ENCODE measurements at regions not wholly inside any gene's neighbourhood (a gene's known extent, or its start where the extent isn't known, plus 50 kb on each side); places are given as distances from the start of the nearest gene placed in this dataset.

DNA sequence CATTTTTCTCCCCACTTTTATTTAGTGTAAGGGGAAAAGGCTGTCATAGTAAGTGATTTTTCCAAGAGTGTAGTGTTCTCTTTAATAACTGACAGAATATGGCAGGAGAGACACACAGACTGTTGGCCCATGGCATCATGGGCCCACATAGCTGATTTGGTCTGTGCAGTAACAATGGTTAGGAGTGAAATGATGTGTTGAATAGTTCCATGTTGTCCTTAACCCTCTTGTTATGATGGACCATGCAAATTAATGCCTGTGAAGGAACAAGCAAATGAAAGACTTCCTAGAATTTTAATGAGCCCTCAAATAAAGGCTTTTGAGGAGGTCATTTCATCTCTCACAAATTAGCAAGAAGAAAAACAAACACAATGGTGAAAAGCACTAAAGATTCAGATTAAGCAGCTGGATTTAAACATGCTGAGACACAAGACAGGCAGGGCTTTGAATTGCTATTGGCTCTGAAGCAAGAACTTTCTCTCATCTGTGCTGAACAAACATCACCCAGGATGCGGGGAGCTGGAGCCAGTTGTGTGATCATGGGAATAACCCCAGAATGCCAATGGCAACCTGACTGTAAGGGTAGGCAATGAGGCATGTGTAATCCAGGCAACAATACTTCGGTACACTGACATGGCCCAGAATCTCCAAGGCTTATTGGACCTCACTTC is 136.7 kb upstream of the VEPH1 start:
- Histone ChIP-seq H3K9me3 (ENCODE audit: control insufficient read depth in 2 of 2, low read length in 2 of 2) (peaks cover 0 to 5% of the 10 kb centered on the region in 2 experiments), H3K27ac (ENCODE audit: insufficient read depth, low read length, poor library complexity, severe bottlenecking) (no peak overlapping the region), H3K36me3 (ENCODE audit: control insufficient read depth, insufficient read depth, low read length) (no peaks in the 10 kb centered on the region), H3K27me3 (ENCODE audit: control insufficient read depth, insufficient read depth, low read length) (no peaks in the 10 kb centered on the region), H3K4me1 (ENCODE audit: control insufficient read depth, insufficient read depth, low read length, poor library complexity, severe bottlenecking) (no peaks in the 10 kb centered on the region), H3K4me3 (ENCODE audit: low read depth, low read length) (no peak overlapping the region)
- Mint-ChIP-seq H3K27ac (no peak overlapping the region), H3K9me3 (peaks cover 0 to 12% (median 0%) of the 10 kb centered on the region in 7 donors), H3K4me1 (no peaks in the 10 kb centered on the region), H3K36me3 (no peaks in the 10 kb centered on the region), H3K4me3 (no peak overlapping the region), H3K27me3 (no peaks in the 10 kb centered on the region)
- DNase-seq = no peak
- ATAC-seq (ENCODE audit: low read depth in 2 of 2) = no peak

GRCh38 chr3:157637866-157638265 is 134.7 kb upstream of the VEPH1 start:
- Mint-ChIP-seq H3K4me1 (no peaks in the 10 kb centered on the region), H3K27me3 (no peaks in the 10 kb centered on the region), H3K9me3 (peaks cover 0 to 12% (median 0%) of the 10 kb centered on the region in 7 donors), H3K4me3 (no peak overlapping the region), H3K36me3 (no peaks in the 10 kb centered on the region), H3K27ac (no peak overlapping the region)
- H3K4me1 ChIP-seq (ENCODE audit: control insufficient read depth, insufficient read depth, low read length, poor library complexity, severe bottlenecking) = no peaks in the 10 kb centered on the region
- H3K9me3 ChIP-seq (ENCODE audit: control insufficient read depth in 2 of 2, low read length in 2 of 2) = peaks cover 0 to 5% of the 10 kb centered on the region in 2 experiments
- no peak for DNase-seq
- H3K36me3 ChIP-seq (ENCODE audit: control insufficient read depth, insufficient read depth, low read length) = no peaks in the 10 kb centered on the region
- no peak overlapping the region for H3K4me3 ChIP-seq (ENCODE audit: low read depth, low read length)
- ATAC-seq (ENCODE audit: low read depth in 2 of 2) = no peak
- no peak overlapping the region for H3K27ac ChIP-seq (ENCODE audit: insufficient read depth, low read length, poor library complexity, severe bottlenecking)
- peaks cover 2% of the 10 kb centered on the region for H3K27me3 ChIP-seq (ENCODE audit: control insufficient read depth, insufficient read depth, low read length)

DNA sequence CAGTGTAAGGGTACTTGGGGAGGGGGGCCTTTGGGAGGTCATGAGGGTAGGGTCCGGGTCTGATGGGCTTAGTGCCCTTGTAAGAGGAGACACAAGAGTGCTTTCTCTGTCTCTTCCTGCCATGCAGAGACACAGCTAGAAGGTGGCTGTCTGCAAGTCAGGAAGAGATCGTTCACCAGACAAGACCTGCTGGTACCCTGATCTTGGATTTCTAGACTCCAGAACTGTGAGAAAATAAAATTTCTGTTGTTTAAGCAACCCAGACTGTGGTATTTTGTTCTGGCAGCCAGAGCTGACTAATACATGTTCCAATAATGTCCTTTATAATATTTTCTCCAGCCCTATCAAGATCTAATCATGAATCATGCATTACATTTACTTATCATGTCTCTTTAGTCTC is 130.0 kb upstream of the VEPH1 start:
- H3K27me3 ChIP-seq (ENCODE audit: control insufficient read depth, insufficient read depth, low read length) = peaks cover 2% of the 10 kb centered on the region
- H3K27ac Mint-ChIP-seq = no peak overlapping the region
- H3K36me3 ChIP-seq (ENCODE audit: control insufficient read depth, insufficient read depth, low read length) = no peaks in the 10 kb centered on the region
- no peak overlapping the region for H3K27ac ChIP-seq (ENCODE audit: insufficient read depth, low read length, poor library complexity, severe bottlenecking)
- no peak for ATAC-seq (ENCODE audit: low read depth in 2 of 2)
- peaks cover 0 to 5% of the 10 kb centered on the region in 2 experiments for H3K9me3 ChIP-seq (ENCODE audit: control insufficient read depth in 2 of 2, low read length in 2 of 2)
- no peaks in the 10 kb centered on the region for H3K36me3 Mint-ChIP-seq
- H3K4me1 ChIP-seq (ENCODE audit: control insufficient read depth, insufficient read depth, low read length, poor library complexity, severe bottlenecking) = no peaks in the 10 kb centered on the region
- no peak overlapping the region for H3K4me3 ChIP-seq (ENCODE audit: low read depth, low read length)
- H3K4me1 Mint-ChIP-seq = no peaks in the 10 kb centered on the region
- DNase-seq = no peak
- peaks cover 0 to 12% (median 0%) of the 10 kb centered on the region in 7 donors for H3K9me3 Mint-ChIP-seq
- H3K4me3 Mint-ChIP-seq = no peak overlapping the region
- H3K27me3 Mint-ChIP-seq = peaks cover 13% of the 10 kb centered on the region

DNA sequence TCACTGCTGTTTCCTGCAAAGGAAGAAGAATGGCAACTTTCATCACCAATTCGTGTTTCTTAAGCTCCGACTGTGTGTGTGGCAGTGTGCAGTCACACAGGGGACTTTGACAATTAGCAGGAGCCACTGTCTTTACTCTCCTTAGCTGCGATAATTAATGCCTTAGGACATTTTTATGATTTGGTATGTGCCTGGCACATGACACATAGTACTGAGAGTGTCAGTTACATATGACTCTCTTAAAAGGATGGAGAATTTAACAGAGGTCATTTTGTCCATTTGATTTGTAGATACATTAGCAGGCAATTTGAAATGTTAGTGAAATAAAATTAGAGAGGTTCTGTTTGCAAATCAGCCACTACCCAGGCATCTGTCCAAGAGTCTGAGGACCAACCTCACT is 128.9 kb upstream of the VEPH1 start:
- H3K27me3 Mint-ChIP-seq = peaks cover 13% of the 10 kb centered on the region
- H3K27ac ChIP-seq (ENCODE audit: insufficient read depth, low read length, poor library complexity, severe bottlenecking) = no peak overlapping the region
- H3K4me1 ChIP-seq (ENCODE audit: control insufficient read depth, insufficient read depth, low read length, poor library complexity, severe bottlenecking) = no peaks in the 10 kb centered on the region
- H3K4me3 ChIP-seq (ENCODE audit: low read depth, low read length) = no peak overlapping the region
- no peaks in the 10 kb centered on the region for H3K36me3 ChIP-seq (ENCODE audit: control insufficient read depth, insufficient read depth, low read length)
- no peaks in the 10 kb centered on the region for H3K4me1 Mint-ChIP-seq
- peaks cover 0 to 3% (median 0%) of the 10 kb centered on the region in 7 donors for H3K9me3 Mint-ChIP-seq
- H3K27ac Mint-ChIP-seq = no peak overlapping the region
- no peak overlapping the region for H3K4me3 Mint-ChIP-seq
- H3K9me3 ChIP-seq (ENCODE audit: control insufficient read depth in 2 of 2, low read length in 2 of 2) = peaks cover 0 to 2% of the 10 kb centered on the region in 2 experiments
- peaks cover 2% of the 10 kb centered on the region for H3K27me3 ChIP-seq (ENCODE audit: control insufficient read depth, insufficient read depth, low read length)
- DNase-seq = no peak
- ATAC-seq (ENCODE audit: low read depth in 2 of 2) = no peak
- H3K36me3 Mint-ChIP-seq = no peaks in the 10 kb centered on the region

- no peaks in the 10 kb centered on the region for H3K36me3 Mint-ChIP-seq
- H3K9me3 Mint-ChIP-seq = peaks cover 0 to 3% (median 0%) of the 10 kb centered on the region in 7 donors
- Histone ChIP-seq H3K27me3 (ENCODE audit: control insufficient read depth, insufficient read depth, low read length) (peaks cover 2% of the 10 kb centered on the region), H3K36me3 (ENCODE audit: control insufficient read depth, insufficient read depth, low read length) (no peaks in the 10 kb centered on the region), H3K9me3 (ENCODE audit: control insufficient read depth in 2 of 2, low read length in 2 of 2) (no peaks in the 10 kb centered on the region), H3K27ac (ENCODE audit: insufficient read depth, low read length, poor library complexity, severe bottlenecking) (no peak overlapping the region), H3K4me1 (ENCODE audit: control insufficient read depth, insufficient read depth, low read length, poor library complexity, severe bottlenecking) (no peaks in the 10 kb centered on the region), H3K4me3 (ENCODE audit: low read depth, low read length) (no peak overlapping the region)
- no peaks in the 10 kb centered on the region for H3K4me1 Mint-ChIP-seq
- DNase-seq (no peak), ATAC-seq (ENCODE audit: low read depth in 2 of 2) (no peak)
- H3K4me3 Mint-ChIP-seq = no peak overlapping the region
- H3K27me3 Mint-ChIP-seq = peaks cover 13% of the 10 kb centered on the region
- H3K27ac Mint-ChIP-seq = no peak overlapping the region
These were observed 128.3 kb upstream of the VEPH1 start for GRCh38 chr3:157631478-157631877.

GRCh38 chr3:157626817-157627216 is 123.6 kb upstream of the VEPH1 start:
- no peak overlapping the region for H3K27ac ChIP-seq (ENCODE audit: insufficient read depth, low read length, poor library complexity, severe bottlenecking)
- DNase-seq (no peak), ATAC-seq (ENCODE audit: low read depth in 2 of 2) (no peak)
- no peak overlapping the region for H3K4me3 Mint-ChIP-seq
- H3K36me3 ChIP-seq (ENCODE audit: control insufficient read depth, insufficient read depth, low read length) = no peaks in the 10 kb centered on the region
- H3K27me3 ChIP-seq (ENCODE audit: control insufficient read depth, insufficient read depth, low read length) = peaks cover 2% of the 10 kb centered on the region
- H3K4me3 ChIP-seq (ENCODE audit: low read depth, low read length) = no peak overlapping the region
- H3K4me1 ChIP-seq (ENCODE audit: control insufficient read depth, insufficient read depth, low read length, poor library complexity, severe bottlenecking) = no peaks in the 10 kb centered on the region
- no peaks in the 10 kb centered on the region for H3K36me3 Mint-ChIP-seq
- H3K27me3 Mint-ChIP-seq = peaks cover 22% of the 10 kb centered on the region
- no peak overlapping the region for H3K27ac Mint-ChIP-seq
- H3K9me3 ChIP-seq (ENCODE audit: control insufficient read depth in 2 of 2, low read length in 2 of 2) = no peaks in the 10 kb centered on the region
- no peaks in the 10 kb centered on the region for H3K4me1 Mint-ChIP-seq
- H3K9me3 Mint-ChIP-seq = peaks cover 0 to 2% (median 0%) of the 10 kb centered on the region in 7 donors

DNA sequence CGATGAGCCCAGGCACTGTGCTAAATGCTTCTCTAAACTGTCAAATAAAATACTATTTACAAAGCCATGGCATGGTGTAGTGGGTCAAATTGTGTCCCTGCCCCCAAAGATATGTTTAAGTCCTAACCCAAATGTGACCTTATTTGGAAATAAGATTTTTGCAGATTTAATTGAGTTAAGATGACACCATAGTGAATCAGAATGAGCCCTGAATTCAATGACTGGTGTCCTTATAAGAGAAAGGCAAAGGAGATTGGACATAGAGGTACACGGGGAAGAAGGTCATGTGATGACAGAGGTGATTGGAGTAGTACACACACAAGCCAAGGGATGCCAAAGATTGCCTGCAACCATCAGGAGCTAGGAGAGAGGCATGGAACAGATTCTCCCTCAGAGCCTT is 121.6 kb upstream of the VEPH1 start:
- no peak overlapping the region for H3K27ac Mint-ChIP-seq
- ATAC-seq (ENCODE audit: low read depth in 2 of 2) (no peak), DNase-seq (no peak)
- no peaks in the 10 kb centered on the region for H3K36me3 Mint-ChIP-seq
- peaks cover 14% of the 10 kb centered on the region for H3K27me3 Mint-ChIP-seq
- H3K9me3 Mint-ChIP-seq = no peaks in the 10 kb centered on the region
- H3K36me3 ChIP-seq (ENCODE audit: control insufficient read depth, insufficient read depth, low read length) = no peaks in the 10 kb centered on the region
- no peak overlapping the region for H3K4me3 Mint-ChIP-seq
- H3K27me3 ChIP-seq (ENCODE audit: control insufficient read depth, insufficient read depth, low read length) = peaks cover 2% of the 10 kb centered on the region
- no peaks in the 10 kb centered on the region for H3K4me1 ChIP-seq (ENCODE audit: control insufficient read depth, insufficient read depth, low read length, poor library complexity, severe bottlenecking)
- no peaks in the 10 kb centered on the region for H3K9me3 ChIP-seq (ENCODE audit: control insufficient read depth in 2 of 2, low read length in 2 of 2)
- no peaks in the 10 kb centered on the region for H3K4me1 Mint-ChIP-seq
- H3K27ac ChIP-seq (ENCODE audit: insufficient read depth, low read length, poor library complexity, severe bottlenecking) = no peak overlapping the region
- no peak overlapping the region for H3K4me3 ChIP-seq (ENCODE audit: low read depth, low read length)

DNA sequence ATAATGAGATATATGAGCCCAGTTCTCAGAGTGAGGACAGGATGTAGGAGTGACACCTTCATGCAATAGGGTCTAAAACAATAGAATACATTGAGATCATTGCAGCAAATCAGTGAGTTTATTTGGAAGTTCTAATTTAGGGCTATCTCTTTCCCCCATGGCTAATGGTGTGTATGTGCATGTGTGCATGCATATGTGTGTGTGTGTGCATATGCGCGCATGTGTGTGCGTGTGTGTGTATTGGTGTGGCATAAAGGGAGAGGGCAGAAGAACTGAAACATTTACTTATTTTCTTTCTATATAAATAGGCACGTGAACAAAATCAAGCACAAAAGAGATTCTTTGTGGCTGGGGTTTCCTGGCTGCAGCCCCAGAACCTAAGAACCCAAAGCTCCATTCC is 115.7 kb upstream of the VEPH1 start:
- no peak overlapping the region for H3K4me3 Mint-ChIP-seq
- peaks cover 0 to 6% (median under 1%) of the 10 kb centered on the region in 4 donors for H3K4me1 Mint-ChIP-seq
- H3K36me3 Mint-ChIP-seq = no peaks in the 10 kb centered on the region
- H3K27ac Mint-ChIP-seq = peak overlapping the region in 1 of 3 donors; percentile 5
- no peak for ATAC-seq (ENCODE audit: low read depth in 2 of 2)
- Histone ChIP-seq H3K27me3 (ENCODE audit: control insufficient read depth, insufficient read depth, low read length) (no peaks in the 10 kb centered on the region), H3K4me3 (ENCODE audit: low read depth, low read length) (no peak overlapping the region), H3K4me1 (ENCODE audit: control insufficient read depth, insufficient read depth, low read length, poor library complexity, severe bottlenecking) (no peaks in the 10 kb centered on the region), H3K36me3 (ENCODE audit: control insufficient read depth, insufficient read depth, low read length) (no peaks in the 10 kb centered on the region), H3K27ac (ENCODE audit: insufficient read depth, low read length, poor library complexity, severe bottlenecking) (no peak overlapping the region), H3K9me3 (ENCODE audit: control insufficient read depth in 2 of 2, low read length in 2 of 2) (no peaks in the 10 kb centered on the region)
- no peaks in the 10 kb centered on the region for H3K9me3 Mint-ChIP-seq
- peaks cover 16% of the 10 kb centered on the region for H3K27me3 Mint-ChIP-seq
- no peak for DNase-seq
